HEK293T (cell line): ENCODE measurements at regions not wholly inside any gene's neighbourhood (a gene's known extent, or its start where the extent isn't known, plus 50 kb on each side); places are given as distances from the start of the nearest gene placed in this dataset.

ENCODE experiments used
- ARNT ChIP-seq: fragments of 450-650 bp; IDR thresholded peaks from 2 replicates; pipeline ENCODE4 v1.6.1; 2017; ENCODE audit warnings: mild to moderate bottlenecking
- NFRKB ChIP-seq: fragments of 450-650 bp; IDR thresholded peaks from 2 replicates; pipeline ENCODE4 v1.6.1; 2016; ENCODE audit warnings: mild to moderate bottlenecking, moderate library complexity
- ZNF384 ChIP-seq: fragments of 450-650 bp; IDR thresholded peaks from 2 replicates; pipeline ENCODE4 v1.6.1; 2016

GRCh38 chr14:96741151-96741977, 55.8 kb upstream of the VRK1 start:
- no peak for TF ChIP-seq ZNF384
- TF ChIP-seq ARNT = no peak
- no peak for TF ChIP-seq NFRKB
